Mesendoderm (in vitro differentiated cells): ENCODE measurements at regions not wholly inside any gene's neighbourhood (a gene's known extent, or its start where the extent isn't known, plus 50 kb on each side); places are given as distances from the start of the nearest gene placed in this dataset.

Experiments
- DNase-seq: peaks from one replicate; pipeline ENCODE4 v3.0.0; 2013
- H2AK5ac ChIP-seq: 2 replicates; pipeline ENCODE4 v1.6.1; 2013; ENCODE audit warnings: low read length, inconsistent platforms
- H2BK120ac ChIP-seq: 2 replicates; pipeline ENCODE4 v1.6.1; 2013; ENCODE audit warnings: low read depth, mild to moderate bottlenecking, low read length, moderate library complexity, mixed read lengths
- H2BK15ac ChIP-seq: replicated peaks from 2 replicates; pipeline ENCODE4 v1.6.1; 2013; ENCODE audit warnings: low read depth, mild to moderate bottlenecking, moderate library complexity
- H2BK5ac ChIP-seq: 2 replicates; pipeline ENCODE4 v1.6.1; 2013; ENCODE audit warnings: low read length, inconsistent platforms
- H3K18ac ChIP-seq: 2 replicates; pipeline ENCODE4 v1.6.1; 2013; ENCODE audit warnings: mild to moderate bottlenecking, low read length, mixed read lengths
- H3K23ac ChIP-seq: one replicate; pipeline ENCODE4 v1.6.1; 2013; ENCODE audit warnings: low read length
- H3K27ac ChIP-seq: 2 replicates; pipeline ENCODE4 v1.5.1; 2013; ENCODE audit warnings: low read depth, mild to moderate bottlenecking, inconsistent platforms, low read length, moderate library complexity
- H3K27me3 ChIP-seq: 2 replicates; pipeline ENCODE4 v1.6.1; 2013; ENCODE audit warnings: low read length, control low read depth, mild to moderate bottlenecking, inconsistent platforms; ENCODE audit not compliant: insufficient read depth, poor library complexity
- H3K36me3 ChIP-seq: 2 replicates; pipeline ENCODE4 v1.6.1; 2013; ENCODE audit warnings: low read length, inconsistent platforms; ENCODE audit not compliant: control insufficient read depth, insufficient read depth
- H3K4ac ChIP-seq: one replicate; pipeline ENCODE4 v1.6.1; 2013; ENCODE audit warnings: low read depth, mild to moderate bottlenecking, low read length, moderate library complexity
- H3K4me1 ChIP-seq: 2 replicates; pipeline ENCODE4 v1.6.1; 2013; ENCODE audit warnings: low read depth, low read length, inconsistent platforms; ENCODE audit not compliant: control insufficient read depth
- H3K4me2 ChIP-seq: 2 replicates; pipeline ENCODE4 v1.6.1; 2013; ENCODE audit warnings: low read length
- H3K4me3 ChIP-seq: 2 replicates; pipeline ENCODE4 v1.5.1; 2013; ENCODE audit warnings: mild to moderate bottlenecking, low read length
- H3K56ac ChIP-seq: one replicate; pipeline ENCODE4 v1.6.1; 2013; ENCODE audit warnings: low read length
- H3K79me1 ChIP-seq: 2 replicates; pipeline ENCODE4 v1.6.1; 2013; ENCODE audit warnings: low read length, inconsistent platforms
- H3K79me2 ChIP-seq: 2 replicates; pipeline ENCODE4 v1.6.1; 2013; ENCODE audit warnings: mild to moderate bottlenecking, low read length; ENCODE audit not compliant: control insufficient read depth, insufficient read depth
- H3K9ac ChIP-seq: 2 replicates; pipeline ENCODE4 v1.6.1; 2013; ENCODE audit warnings: low read length, inconsistent platforms
- H4K5ac ChIP-seq: one replicate; pipeline ENCODE4 v1.6.1; 2013; ENCODE audit warnings: low read length
- H4K8ac ChIP-seq: one replicate; pipeline ENCODE4 v1.6.1; 2013; ENCODE audit warnings: low read depth, mild to moderate bottlenecking, control low read depth, low read length, moderate library complexity
- WGBS: extraction: QIAGEN DNeasy Blood & Tissue Kit; methylation state at CpG from one replicate; pipeline ENCODE4 v1.1.7; 2013; ENCODE audit warnings: low lambda C conversion rate, missing lambda C conversion rate; ENCODE audit not compliant: insufficient coverage; ENCODE audit errors: extremely low coverage; 5-methylcytosine and 5-hydroxymethylcytosine counted together

DNA sequence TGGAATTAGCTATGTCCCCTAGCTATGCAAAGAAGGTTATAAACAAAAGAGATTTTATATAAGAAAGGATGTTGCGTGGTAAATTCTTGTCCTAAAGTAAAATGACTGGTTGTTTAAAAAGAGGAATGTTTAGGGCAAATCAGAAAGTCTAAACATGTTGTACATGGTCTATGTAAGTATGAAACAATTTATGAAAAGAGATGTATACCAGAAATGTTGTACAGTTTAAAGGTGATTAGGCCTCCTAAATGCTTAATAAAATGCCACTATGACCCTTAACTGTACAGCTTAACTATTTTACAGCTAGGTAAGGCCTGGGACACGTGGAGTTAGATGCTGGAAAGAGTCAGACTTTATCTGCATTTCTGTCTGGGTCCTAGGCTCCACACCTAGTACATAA, 775.9 kb upstream of the KLHL1 start:
- Histone ChIP-seq H3K4me2 (no peak overlapping the region), H3K56ac (no peak overlapping the region), H2AK5ac (no peak overlapping the region), H3K27me3 (no peaks in the 10 kb centered on the region), H3K23ac (no peak overlapping the region), H2BK5ac (no peak overlapping the region), H3K4ac (no peak overlapping the region), H3K4me1 (no peaks in the 10 kb centered on the region), H3K79me1 (no peaks in the 10 kb centered on the region), H4K8ac (no peak overlapping the region), H3K9ac (no peak overlapping the region), H3K4me3 (no peak overlapping the region), H3K79me2 (no peaks in the 10 kb centered on the region), H3K36me3 (no peaks in the 10 kb centered on the region), H4K5ac (no peak overlapping the region), H3K27ac (no peak overlapping the region), H2BK15ac (no peak overlapping the region), H2BK120ac (no peak overlapping the region), H3K18ac (no peak overlapping the region)
- peak; percentile 19 for DNase-seq
- no CpG with 5 or more reads among the region's 2 CpGs for WGBS

DNA sequence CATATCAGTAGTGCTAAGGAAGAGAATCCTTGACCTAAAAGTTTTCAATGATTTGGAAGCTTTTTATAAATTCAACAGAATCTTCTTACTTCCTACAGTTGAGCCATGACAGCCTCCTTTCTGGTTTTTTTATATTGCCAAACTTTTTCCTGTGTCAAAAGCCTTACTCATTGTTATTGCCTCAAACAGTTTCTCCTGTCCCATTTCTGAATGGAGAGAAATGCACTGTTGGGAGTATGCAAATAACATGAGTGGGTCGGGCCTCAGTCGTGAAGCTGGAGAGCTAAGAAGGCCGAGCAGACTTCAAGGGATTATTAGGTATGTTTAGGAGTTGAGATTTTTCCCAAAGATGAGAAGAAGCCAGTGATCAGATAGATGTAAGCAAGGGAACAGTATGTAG, 766.4 kb upstream of the KLHL1 start:
- Histone ChIP-seq H3K56ac (no peak overlapping the region), H3K18ac (no peak overlapping the region), H3K79me1 (no peaks in the 10 kb centered on the region), H3K79me2 (no peaks in the 10 kb centered on the region), H2BK15ac (no peak overlapping the region), H3K4me3 (no peak overlapping the region), H4K5ac (no peak overlapping the region), H2BK120ac (no peak overlapping the region), H2BK5ac (no peak overlapping the region), H2AK5ac (no peak overlapping the region), H3K27ac (no peak overlapping the region), H3K9ac (no peak overlapping the region), H3K23ac (no peak overlapping the region), H3K4me1 (no peaks in the 10 kb centered on the region), H3K36me3 (no peaks in the 10 kb centered on the region), H4K8ac (no peak overlapping the region), H3K4ac (no peak overlapping the region), H3K4me2 (no peak overlapping the region), H3K27me3 (no peaks in the 10 kb centered on the region)
- WGBS: no CpG with 5 or more reads among the region's 3 CpGs
- DNase-seq: no peak

DNA sequence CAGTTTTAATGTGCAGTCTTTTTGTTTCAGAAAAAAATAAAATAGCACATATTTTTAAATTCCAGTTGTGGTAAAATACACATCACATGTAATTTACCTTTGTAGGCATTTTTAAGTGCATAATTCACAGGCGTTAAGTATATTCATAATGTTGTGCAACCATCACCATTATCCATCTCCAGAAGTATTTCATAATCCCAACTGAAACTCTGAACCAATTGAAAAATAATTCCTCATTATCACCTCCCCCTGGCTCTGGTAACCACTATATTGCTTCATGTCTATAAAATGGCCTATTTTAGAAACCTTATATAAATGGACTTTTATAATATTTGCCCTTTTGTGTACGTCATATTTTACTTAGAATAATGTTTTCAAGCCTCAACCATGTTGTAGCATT, 756.5 kb upstream of the KLHL1 start:
- H3K4me2 ChIP-seq: no peak overlapping the region
- no peak overlapping the region for H4K8ac ChIP-seq
- no peaks in the 10 kb centered on the region for H3K79me1 ChIP-seq
- H3K9ac ChIP-seq: no peak overlapping the region
- no peaks in the 10 kb centered on the region for H3K4me1 ChIP-seq
- no CpG with 5 or more reads among the region's 2 CpGs for WGBS
- no peak overlapping the region for H3K4me3 ChIP-seq
- no peak for DNase-seq
- no peaks in the 10 kb centered on the region for H3K79me2 ChIP-seq
- no peaks in the 10 kb centered on the region for H3K27me3 ChIP-seq
- H3K23ac ChIP-seq: no peak overlapping the region
- H2BK120ac ChIP-seq: no peak overlapping the region
- H2AK5ac ChIP-seq: no peak overlapping the region
- H3K27ac ChIP-seq: no peak overlapping the region
- no peak overlapping the region for H3K56ac ChIP-seq
- H2BK15ac ChIP-seq: no peak overlapping the region
- no peak overlapping the region for H2BK5ac ChIP-seq
- H4K5ac ChIP-seq: no peak overlapping the region
- no peaks in the 10 kb centered on the region for H3K36me3 ChIP-seq
- no peak overlapping the region for H3K18ac ChIP-seq
- H3K4ac ChIP-seq: no peak overlapping the region

DNA sequence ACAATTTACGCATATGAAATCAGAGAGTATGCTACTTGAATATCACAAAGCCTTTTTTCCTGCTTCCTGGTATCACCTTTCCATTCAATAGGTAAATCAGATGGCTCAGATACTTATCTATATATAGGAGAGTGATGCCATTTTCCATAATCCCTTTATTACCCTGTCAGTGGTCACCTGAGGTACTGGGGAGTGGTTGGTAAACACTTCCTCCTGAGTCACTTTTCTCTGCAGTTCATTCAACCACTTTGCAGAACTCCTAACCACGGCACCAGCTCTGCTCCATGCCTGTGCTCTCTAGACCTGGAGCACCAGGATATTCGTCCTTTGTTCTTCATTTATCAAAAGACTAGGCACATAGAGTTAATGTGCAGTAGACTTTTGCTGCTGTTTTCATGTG, 748.5 kb upstream of the KLHL1 start:
- no peaks in the 10 kb centered on the region for H3K79me1 ChIP-seq
- H3K56ac ChIP-seq: no peak overlapping the region
- H3K4me3 ChIP-seq: no peak overlapping the region
- H2AK5ac ChIP-seq: no peak overlapping the region
- H3K36me3 ChIP-seq: no peaks in the 10 kb centered on the region
- H4K8ac ChIP-seq: no peak overlapping the region
- H4K5ac ChIP-seq: no peak overlapping the region
- no peak overlapping the region for H3K4ac ChIP-seq
- no peak overlapping the region for H2BK120ac ChIP-seq
- H3K4me1 ChIP-seq: no peaks in the 10 kb centered on the region
- H3K18ac ChIP-seq: no peak overlapping the region
- WGBS: no CpG with 5 or more reads among the region's 3 CpGs
- no peak overlapping the region for H3K9ac ChIP-seq
- no peak for DNase-seq
- no peaks in the 10 kb centered on the region for H3K79me2 ChIP-seq
- no peaks in the 10 kb centered on the region for H3K27me3 ChIP-seq
- no peak overlapping the region for H3K27ac ChIP-seq
- H2BK15ac ChIP-seq: no peak overlapping the region
- no peak overlapping the region for H2BK5ac ChIP-seq
- no peak overlapping the region for H3K23ac ChIP-seq
- H3K4me2 ChIP-seq: no peak overlapping the region

DNA sequence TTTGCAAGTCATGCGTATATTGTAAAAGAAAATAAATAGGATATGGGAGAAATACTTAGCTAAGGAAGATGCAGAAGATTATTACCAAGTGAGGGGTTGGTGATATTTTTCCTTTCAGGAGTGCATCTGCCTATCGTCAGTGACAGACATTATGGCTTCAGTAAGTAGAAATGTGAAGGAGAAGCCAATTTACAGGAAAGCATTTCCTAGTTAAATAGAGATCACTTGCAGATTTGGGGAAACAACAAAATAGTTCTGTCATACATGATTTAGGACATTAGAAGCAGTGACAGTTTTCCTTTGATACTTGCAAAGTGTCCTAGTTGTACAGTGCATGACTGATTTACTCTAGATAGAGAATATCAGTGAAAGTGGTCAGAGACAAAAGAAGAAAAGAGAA, 747.8 kb upstream of the KLHL1 start:
- Histone ChIP-seq H3K56ac (no peak overlapping the region), H2BK5ac (no peak overlapping the region), H2BK15ac (no peak overlapping the region), H2BK120ac (no peak overlapping the region), H3K18ac (no peak overlapping the region), H3K9ac (no peak overlapping the region), H3K27me3 (no peaks in the 10 kb centered on the region), H3K4ac (no peak overlapping the region), H3K79me1 (no peaks in the 10 kb centered on the region), H3K4me1 (no peaks in the 10 kb centered on the region), H3K4me3 (no peak overlapping the region), H3K79me2 (no peaks in the 10 kb centered on the region), H3K4me2 (no peak overlapping the region), H3K23ac (no peak overlapping the region), H4K5ac (no peak overlapping the region), H2AK5ac (no peak overlapping the region), H3K27ac (no peak overlapping the region), H3K36me3 (no peaks in the 10 kb centered on the region), H4K8ac (no peak overlapping the region)
- no CpG with 5 or more reads among the region's 2 CpGs for WGBS
- no peak for DNase-seq

DNA sequence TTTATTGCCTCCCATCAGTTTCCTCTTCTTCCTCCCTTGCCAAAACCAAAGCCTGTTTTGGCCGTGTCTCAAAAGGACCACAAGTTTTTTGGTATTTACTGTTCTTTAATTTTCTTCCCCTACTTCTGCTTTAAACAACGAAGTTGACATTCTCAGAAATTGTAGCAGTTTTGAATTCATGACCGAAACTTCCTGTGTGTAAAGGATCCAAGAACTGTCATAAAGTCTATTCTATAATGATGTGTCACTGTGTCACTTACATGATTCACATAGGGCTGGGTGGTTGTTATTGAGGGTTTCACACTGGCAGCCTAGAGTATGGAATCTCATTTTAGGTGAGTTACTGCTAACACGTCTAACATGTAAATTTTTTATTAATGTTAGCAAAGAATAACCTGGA, 741.0 kb upstream of the KLHL1 start:
- H3K4me2 ChIP-seq: no peak overlapping the region
- H3K4ac ChIP-seq: no peak overlapping the region
- H3K4me1 ChIP-seq: no peaks in the 10 kb centered on the region
- H2BK5ac ChIP-seq: no peak overlapping the region
- H2AK5ac ChIP-seq: no peak overlapping the region
- H3K36me3 ChIP-seq: no peaks in the 10 kb centered on the region
- H3K56ac ChIP-seq: no peak overlapping the region
- H2BK120ac ChIP-seq: no peak overlapping the region
- DNase-seq: no peak
- no peak overlapping the region for H3K27ac ChIP-seq
- no peak overlapping the region for H3K18ac ChIP-seq
- no peaks in the 10 kb centered on the region for H3K27me3 ChIP-seq
- H4K5ac ChIP-seq: no peak overlapping the region
- no peaks in the 10 kb centered on the region for H3K79me1 ChIP-seq
- H3K9ac ChIP-seq: no peak overlapping the region
- no CpG with 5 or more reads among the region's 4 CpGs for WGBS
- no peak overlapping the region for H3K23ac ChIP-seq
- no peak overlapping the region for H4K8ac ChIP-seq
- H3K79me2 ChIP-seq: no peaks in the 10 kb centered on the region
- H2BK15ac ChIP-seq: no peak overlapping the region
- H3K4me3 ChIP-seq: no peak overlapping the region
